CD4-positive, alpha-beta T cell treated with Interleukin-2 at 100 ng/mL for 4 hours (primary cell): ENCODE measurements at regions not wholly inside any gene's neighbourhood (a gene's known extent, or its start where the extent isn't known, plus 50 kb on each side); places are given as distances from the start of the nearest gene placed in this dataset.
A peak's percentile ranks its signal among the peaks of the same experiment; 100 is the strongest.
"Not testable (repeated sequence)": the region's sequence is repeated elsewhere in the genome, so short reads cannot be mapped to it uniquely, and the experiment has no call there.

Source experiments
- DNase-seq: peaks from one replicate; pipeline ENCODE4 v3.0.0-alpha.2; 2020; ENCODE audit warnings: low spot score

GRCh38 chr19:41495589-41495988 lies 52.6 kb downstream of the ERICH4 start:
- no peak for DNase-seq

GRCh38 chr19:41499899-41500298 lies 56.9 kb downstream of the ERICH4 start:
- no peak for DNase-seq

- DNase-seq = no peak
These were observed 57.5 kb downstream of the ERICH4 start for GRCh38 chr19:41500443-41500842.

GRCh38 chr19:41501854-41502253 lies 58.9 kb downstream of the ERICH4 start:
- no peak for DNase-seq

- no peak for DNase-seq
These were observed 62.1 kb downstream of the ERICH4 start for GRCh38 chr19:41505105-41505504.

GRCh38 chr19:41510484-41510883 lies 65.5 kb upstream of the CEACAM21 start:
- DNase-seq = no peak

GRCh38 chr19:41511628-41512027 lies 64.3 kb upstream of the CEACAM21 start:
- DNase-seq = no peak

DNA sequence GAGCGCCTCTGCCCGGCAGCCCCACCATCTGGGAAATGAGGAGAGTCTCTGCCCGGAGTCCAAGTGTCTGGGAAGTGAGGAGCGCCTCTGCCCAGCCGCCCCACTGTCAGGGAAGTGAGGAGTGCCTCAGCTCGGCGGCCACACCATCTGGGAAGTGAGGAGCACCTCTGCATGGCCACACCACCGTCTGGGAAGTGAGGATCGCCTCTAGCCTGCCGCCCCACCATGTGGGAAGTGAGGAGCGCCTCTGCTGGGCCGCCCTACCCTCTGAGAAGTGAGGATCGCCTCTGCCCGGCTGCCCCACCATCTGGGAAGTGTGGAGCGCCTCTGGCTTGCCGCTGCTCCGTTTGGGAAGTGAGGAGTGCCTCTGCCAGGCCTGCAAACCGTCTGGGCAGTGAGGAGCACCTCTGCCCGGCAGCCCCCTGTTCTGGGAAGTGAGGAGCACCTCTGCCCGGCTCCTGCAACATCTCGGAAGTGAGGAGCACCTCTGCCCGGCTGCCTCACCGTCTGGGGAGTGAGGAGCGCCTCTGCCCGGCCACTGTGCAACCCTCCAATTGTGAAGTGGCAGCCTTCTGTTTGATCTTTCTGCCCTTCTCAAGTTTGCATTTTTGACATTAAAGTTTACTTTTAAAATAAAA lies 60.8 kb upstream of the CEACAM21 start:
- no peak for DNase-seq

- peak; percentile 30 for DNase-seq
These were observed 59.4 kb upstream of the CEACAM21 start for GRCh38 chr19:41516292-41517171.

GRCh38 chr19:41518141-41518540 lies 57.8 kb upstream of the CEACAM21 start:
- no peak for DNase-seq

DNA sequence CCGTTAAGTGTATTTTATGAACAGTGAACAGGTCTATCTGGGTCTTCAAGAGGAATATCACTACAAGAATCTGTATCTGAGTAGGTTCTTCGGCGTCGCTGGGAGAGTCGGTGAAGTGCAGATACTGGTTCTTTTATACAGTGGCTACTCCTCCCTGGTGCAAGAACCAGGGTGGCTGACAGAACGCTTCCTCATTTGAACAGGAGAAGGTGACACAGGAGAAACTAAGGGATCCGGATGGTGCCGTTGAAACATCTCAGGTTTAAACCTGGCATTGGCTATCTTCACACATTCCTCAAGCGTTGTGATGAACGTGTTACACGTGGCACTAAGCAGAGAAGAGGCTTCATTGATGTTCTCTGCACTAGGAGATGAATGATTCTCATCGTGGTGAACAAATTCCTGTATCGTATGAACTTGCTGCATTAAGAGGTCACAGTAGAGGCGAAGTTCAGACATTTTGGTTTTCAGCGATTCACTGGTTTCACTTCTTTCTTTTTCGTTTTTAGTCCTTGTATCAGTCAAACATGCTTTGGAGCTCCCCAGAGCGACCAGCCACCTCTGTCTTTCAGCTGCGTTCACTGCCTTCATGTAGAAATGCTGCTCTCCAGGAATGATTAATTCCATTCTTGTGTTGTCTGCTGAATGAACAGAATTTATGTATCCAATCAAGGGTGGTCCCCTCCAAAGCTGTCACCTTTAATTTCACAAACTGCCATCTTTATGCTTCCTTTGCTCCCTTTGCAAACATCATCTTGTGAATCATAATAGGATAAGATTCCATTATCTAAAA lies 54.6 kb upstream of the CEACAM21 start:
- not testable (repeated sequence) for DNase-seq

DNA sequence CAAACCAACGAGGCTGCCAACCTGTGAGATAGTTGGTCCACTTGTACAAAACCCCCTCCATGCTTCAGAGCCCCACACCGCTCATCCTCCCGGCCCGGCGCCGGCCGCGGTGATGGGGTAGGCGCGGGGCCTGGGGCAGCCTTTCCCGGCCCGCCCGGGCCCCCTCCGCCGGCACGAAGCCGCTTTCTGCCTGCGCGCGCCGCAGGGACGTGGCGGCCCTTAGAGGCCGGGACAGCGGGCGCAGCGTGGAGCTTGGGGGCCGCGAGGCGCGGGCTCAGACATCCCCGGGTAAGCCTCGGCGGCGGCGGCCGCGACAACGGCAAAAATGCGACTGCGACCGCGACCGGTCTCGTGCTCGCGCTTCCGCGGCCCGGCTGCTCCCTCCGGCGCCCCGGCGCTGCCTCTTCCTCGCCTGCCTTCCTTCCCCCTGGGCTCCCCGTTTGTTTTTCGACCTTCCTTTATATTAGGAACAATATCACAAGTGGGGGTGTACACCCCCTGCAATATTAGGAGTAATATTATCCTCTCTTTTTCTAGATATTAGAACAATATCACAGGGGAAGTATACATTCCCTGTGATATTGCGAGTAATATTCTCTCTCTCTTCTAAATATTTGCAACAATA lies 53.9 kb upstream of the CEACAM21 start:
- peak; percentile 41 for DNase-seq

- no peak for DNase-seq
These were observed 50.0 kb upstream of the CEACAM21 start for GRCh38 chr19:41525989-41526388.
